ENCODE measurements at regions not wholly inside any gene's neighbourhood (a gene's known extent, or its start where the extent isn't known, plus 50 kb on each side); places are given as distances from the start of the nearest gene placed in this dataset.

DNA sequence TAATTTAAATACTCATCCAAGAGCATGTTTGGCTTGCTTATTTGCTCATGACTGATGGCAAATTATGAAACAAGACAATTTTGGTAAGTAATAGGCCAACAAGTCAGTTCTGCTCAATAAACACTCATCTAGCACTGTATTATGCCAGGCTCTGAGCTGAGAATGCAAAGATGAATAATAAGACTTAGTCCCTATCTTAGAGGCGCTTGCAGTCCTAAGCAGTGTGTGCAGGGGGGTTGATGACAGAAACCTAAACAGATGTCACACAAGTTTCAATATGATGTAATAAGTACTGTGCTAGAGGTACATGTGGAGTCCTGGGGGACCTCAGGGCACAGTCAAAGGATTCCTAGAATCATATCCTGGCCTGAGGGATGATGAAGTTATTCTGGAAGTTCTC lies 287.6 kb upstream of the ADRA1B start:
- no peaks in the 10 kb centered on the region for H3K9me1 ChIP-seq (ENCODE audit: control insufficient read depth, insufficient read depth, low read length)
- no peaks in the 10 kb centered on the region for H4K20me1 ChIP-seq (replicated peaks; ENCODE audit: control insufficient read depth, insufficient read depth, low read length)
- ATAC-seq, result peak; percentile 47
- no peak overlapping the region for H2AFZ ChIP-seq (ENCODE audit: low read depth, low read length)
- H3K9ac ChIP-seq (ENCODE audit: insufficient read depth in 1 of 2, low read depth in 2 of 2, low read length in 2 of 2), result no peak overlapping the region
- ChIA-PET POLR2A (interaction anchor here (0.6 kb wide), 1 partner anchor 1454 kb away, joined by 3 read pairs; no protein-coding TSS in a partner anchor), CTCF (ENCODE audit: low intra/inter-chr PET ratio) (no interaction called here)
- intact Hi-C loops (cut with micrococcal nuclease), result no loop called here
- no peaks in the 10 kb centered on the region for H3K27me3 ChIP-seq (ENCODE audit: control insufficient read depth in 2 of 2, insufficient read depth in 2 of 2, low read length in 2 of 2)
- no peaks in the 10 kb centered on the region for H3K79me2 ChIP-seq (ENCODE audit: control insufficient read depth, insufficient read depth, low read length)
- 11% methylated on average over 1 of the region's 1 CpG for WGBS (ENCODE audit: insufficient coverage, low coverage, missing lambda C conversion rate)
- in situ Hi-C loops (cut with MboI), result no loop called here
- no peaks in the 10 kb centered on the region for H3K36me3 ChIP-seq (ENCODE audit: control insufficient read depth, insufficient read depth, low read length)
- DNase-seq (ENCODE audit: extremely low read depth in 1 of 4, low spot score in 3 of 4), result no peak
- FAIRE-seq, result no peak
- no TSS peak for BruUV-seq (replicated peaks)
- H3K27ac ChIP-seq (ENCODE audit: extremely low read depth, low read depth, low read length), result no peak overlapping the region
- no peaks in the 10 kb centered on the region; a peak in 2 of 5 replicates for H3K4me1 ChIP-seq (replicated peaks in 1 of 2; ENCODE audit: control insufficient read depth in 2 of 2, insufficient read depth in 2 of 2, low read length in 2 of 2)
- H3K4me2 ChIP-seq (ENCODE audit: insufficient read depth, low read length), result no peak overlapping the region
- no peaks in the 10 kb centered on the region for H3K9me3 ChIP-seq (replicated peaks; ENCODE audit: control insufficient read depth, insufficient read depth, low read depth, low read length)
- H3K4me3 ChIP-seq, result no peak overlapping the region
- TF ChIP-seq ZNF785 (CRISPR knock-in tag; IDR thresholded peaks at IDR 0.05) (no peak), MYC (IDR thresholded peaks at IDR 0.05; ENCODE audit: low read depth, low read length) (no peak), MYC (CRISPR knock-in tag; IDR thresholded peaks at IDR 0.05; ENCODE audit: borderline replicate concordance, low read depth) (no peak), ATF1 (CRISPR knock-in tag; IDR thresholded peaks at IDR 0.05) (no peak), ATF1 (tag; IDR thresholded peaks at IDR 0.05) (0 out of 2 replicates have a peak, but pooled peaks have one; percentile 18), CEBPG (CRISPR knock-in tag; IDR thresholded peaks at IDR 0.05) (no peak), CEBPG (tag; conservative IDR thresholded peaks at IDR 0.05 in 1 of 2, IDR thresholded peaks at IDR 0.05 in 1 of 2) (0 out of 4 replicates have a peak, but pooled peaks of 1 of the 2 experiments have one; percentile 34), CHD7 (IDR thresholded peaks at IDR 0.05; ENCODE audit: low read depth, low read length) (no peak)
